Mucosa of descending colon (tissue), 3 donors: ENCODE measurements at regions not wholly inside any gene's neighbourhood (a gene's known extent, or its start where the extent isn't known, plus 50 kb on each side); places are given as distances from the start of the nearest gene placed in this dataset.

Source experiments
- ATAC-seq: fragments of 200-7000 bp; cut with Tn5 transposase; one replicate; pipeline ENCODE4 v1.9.1; 2020; ENCODE audit warnings: mild to moderate bottlenecking, moderate library complexity
- DNase-seq, 3 donors: peaks; one replicate each; pipeline ENCODE4 v3.0.0-alpha.2; 2020
- H3K36me3 ChIP-seq: fragments of 200-600 bp; one replicate; pipeline ENCODE4 v1.8.0; 2021; ENCODE audit warnings: low read depth, mild to moderate bottlenecking
- H3K4me1 ChIP-seq: fragments of 200-600 bp; one replicate; pipeline ENCODE4 v1.8.0; 2021; ENCODE audit warnings: low read depth, mild to moderate bottlenecking
- H3K4me3 ChIP-seq: fragments of 200-600 bp; one replicate; pipeline ENCODE4 v1.8.0; 2021; ENCODE audit warnings: mild to moderate bottlenecking
- H3K9me3 ChIP-seq: fragments of 200-600 bp; one replicate; pipeline ENCODE4 v1.8.0; 2021; ENCODE audit warnings: mild to moderate bottlenecking
- CTCF ChIP-seq: fragments of 200-600 bp; IDR thresholded peaks from one replicate; pipeline ENCODE4 v1.8.0; 2022; ENCODE audit warnings: antibody characterized with exemption, mild to moderate bottlenecking
- intact Hi-C, 2 donors: fragments of 100-400 bp; cut with DNase I in 1 of 2; cut with micrococcal nuclease in 1 of 2; formaldehyde crosslinking; loops; one replicate each; pipeline versions ENCODE4 v1.11.0 to v1.11.1; 2022; cut with DNase I, micrococcal nuclease
- donor health status: DM: no; HTN: no; CAD: no; lungs with moderate emphysema.
- donor health status: DM: no; HTN: no; CAD: no.
- donor health status: DM: no; HTN: yes; CAD: no.

- ATAC-seq (peak; percentile 32), DNase-seq (no peak)
- TF ChIP-seq CTCF: no peak
- Histone ChIP-seq H3K36me3 (no peaks in the 10 kb centered on the region), H3K9me3 (no peaks in the 10 kb centered on the region), H3K4me3 (no peak overlapping the region), H3K4me1 (no peaks in the 10 kb centered on the region)
- intact Hi-C loops: no loop called here
Measured at GRCh38 chr1:197850918-197851317, 51.5 kb upstream of the C1orf53 start.

GRCh38 chr1:197850042-197850441 is 52.4 kb upstream of the C1orf53 start:
- Histone ChIP-seq H3K4me1 (no peaks in the 10 kb centered on the region), H3K36me3 (no peaks in the 10 kb centered on the region), H3K9me3 (no peaks in the 10 kb centered on the region), H3K4me3 (no peak overlapping the region)
- DNase-seq: no peak
- intact Hi-C loops: no loop called here
- no peak for TF ChIP-seq CTCF
- ATAC-seq: no peak

GRCh38 chr1:197848350-197848749 is 54.1 kb upstream of the C1orf53 start:
- Histone ChIP-seq H3K4me3 (no peak overlapping the region), H3K9me3 (no peaks in the 10 kb centered on the region), H3K36me3 (no peaks in the 10 kb centered on the region), H3K4me1 (no peaks in the 10 kb centered on the region)
- TF ChIP-seq CTCF: no peak
- intact Hi-C loops: no loop called here
- no peak for DNase-seq
- no peak for ATAC-seq

GRCh38 chr1:197845886-197846285 is 56.5 kb upstream of the C1orf53 start:
- Histone ChIP-seq H3K4me1 (no peaks in the 10 kb centered on the region), H3K36me3 (no peaks in the 10 kb centered on the region), H3K9me3 (no peaks in the 10 kb centered on the region), H3K4me3 (no peak overlapping the region)
- no peak for DNase-seq
- intact Hi-C loops: no loop called here
- no peak for ATAC-seq
- no peak for TF ChIP-seq CTCF

- H3K4me3 ChIP-seq: no peak overlapping the region
- ATAC-seq: no peak
- H3K36me3 ChIP-seq: no peaks in the 10 kb centered on the region
- no peaks in the 10 kb centered on the region for H3K4me1 ChIP-seq
- intact Hi-C loops: no loop called here
- H3K9me3 ChIP-seq: no peaks in the 10 kb centered on the region
- no peak for TF ChIP-seq CTCF
- no peak for DNase-seq
Measured at GRCh38 chr1:197844651-197845050, 57.8 kb upstream of the C1orf53 start.

- H3K36me3 ChIP-seq: no peaks in the 10 kb centered on the region
- H3K9me3 ChIP-seq: no peaks in the 10 kb centered on the region
- H3K4me1 ChIP-seq: no peaks in the 10 kb centered on the region
- no peak overlapping the region for H3K4me3 ChIP-seq
- ATAC-seq (no peak), DNase-seq (no peak)
- intact Hi-C loops: no loop called here
- TF ChIP-seq CTCF: no peak
Measured at GRCh38 chr1:197843401-197843800, 59.0 kb upstream of the C1orf53 start.
